Gastroesophageal sphincter (tissue), 3 donors: ENCODE measurements at regions not wholly inside any gene's neighbourhood (a gene's known extent, or its start where the extent isn't known, plus 50 kb on each side); places are given as distances from the start of the nearest gene placed in this dataset.

Source experiments
- CTCF ChIP-seq, 4 experiments: fragments of 200-600 bp in 2 of 4; fragments of 450-650 bp in 2 of 4; sonication (generic) in 1 of 4; IDR thresholded peaks; one replicate each; pipeline ENCODE4 v1.5.1; 2017 to 2019; ENCODE audit warnings: antibody characterized with exemption in 4 of 4, mild to moderate bottlenecking in 2 of 4, moderate library complexity in 2 of 4
- EP300 ChIP-seq: sonication (generic); formaldehyde crosslinking; IDR thresholded peaks from one replicate; pipeline ENCODE4 v1.6.1; 2017; ENCODE audit warnings: antibody characterized with exemption, mild to moderate bottlenecking
- POLR2A ChIP-seq, 2 donors: fragments of 450-650 bp; IDR thresholded peaks; one replicate each; pipeline ENCODE4 v1.6.1; 2017; ENCODE audit warnings: antibody characterized with exemption in 2 of 2, mild to moderate bottlenecking in 2 of 2, moderate library complexity in 1 of 2
- POLR2AphosphoS5 ChIP-seq: sonication (generic); formaldehyde crosslinking; IDR thresholded peaks from one replicate; pipeline ENCODE4 v1.6.1; 2017; ENCODE audit warnings: antibody characterized with exemption

DNA sequence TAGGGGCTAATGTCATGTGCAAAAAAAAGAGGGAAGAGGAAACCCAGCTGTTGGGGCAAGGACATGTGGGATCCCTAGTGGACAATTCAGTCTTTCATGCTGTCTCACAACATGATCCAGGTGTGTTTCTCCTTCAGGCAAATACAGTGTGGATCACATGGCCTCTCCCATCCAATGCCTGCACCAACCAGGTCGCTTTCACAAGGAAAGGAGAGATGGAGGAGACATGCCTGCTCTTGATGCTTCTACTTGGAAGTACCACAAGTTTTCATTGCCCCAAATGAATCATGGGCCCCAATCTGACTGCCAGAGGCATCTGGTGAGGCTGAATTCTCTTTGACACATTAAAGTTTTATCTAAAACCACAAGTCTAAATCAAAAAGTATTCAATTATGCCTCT, 82.1 kb downstream of the DLEU7 start:
- TF ChIP-seq CTCF (IDR thresholded peaks at IDR 0.05) (no peak), POLR2A (IDR thresholded peaks at IDR 0.05) (no peak), EP300 (no peak), POLR2AphosphoS5 (no peak)
